HG02610 (cell line): ENCODE measurements at regions not wholly inside any gene's neighbourhood (a gene's known extent, or its start where the extent isn't known, plus 50 kb on each side); places are given as distances from the start of the nearest gene placed in this dataset.

Experiments
- ATAC-seq: cut with Tn5 transposase; IDR thresholded peaks from one replicate; pipeline ENCODE4 v1.9.1; 2021; ENCODE audit warnings: mild to moderate bottlenecking, moderate library complexity; ENCODE audit not compliant: unreplicated experiment

DNA sequence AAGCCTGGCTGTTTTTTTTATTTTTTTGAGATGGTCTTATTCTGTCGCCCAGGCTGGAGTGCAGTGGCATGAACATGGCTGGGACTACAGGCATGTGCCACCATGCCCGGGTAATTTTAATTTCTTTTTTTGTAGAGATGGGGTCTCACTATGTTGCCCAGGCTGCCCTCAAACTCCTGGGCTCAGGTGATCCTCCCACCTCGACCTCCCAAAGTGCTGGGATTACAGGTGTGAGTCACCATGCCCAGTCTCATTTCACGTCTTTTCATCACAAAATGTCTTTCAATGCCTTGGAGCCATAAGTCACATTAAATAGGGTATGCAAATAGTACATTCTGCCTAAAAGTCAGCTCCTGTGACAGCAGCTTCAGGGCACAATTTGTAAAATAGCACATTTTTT, 52.8 kb downstream of the SOX2 start:
- no peak for ATAC-seq

GRCh38 chr3:181770296-181770695, 58.6 kb downstream of the SOX2 start:
- no peak for ATAC-seq

DNA sequence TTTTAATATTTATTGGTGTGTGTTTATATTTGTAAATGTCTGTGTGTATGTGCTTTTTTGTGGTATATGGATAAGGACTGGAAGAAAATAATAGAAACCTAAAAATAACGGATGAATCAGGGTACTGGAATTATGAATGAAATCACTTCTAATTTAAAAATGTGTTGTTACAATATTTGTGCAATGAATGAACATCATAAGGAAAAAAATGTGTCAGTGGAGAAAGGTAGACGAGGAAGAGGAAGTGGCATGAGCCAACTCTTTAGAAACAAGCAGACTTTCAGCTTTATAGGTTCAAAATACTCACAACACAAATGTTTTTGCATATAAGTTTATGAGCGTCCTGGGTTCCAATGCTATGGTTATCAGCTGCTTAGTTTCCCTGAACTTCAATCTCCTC, 59.4 kb downstream of the SOX2 start:
- no peak for ATAC-seq

- ATAC-seq = no peak
Observed at GRCh38 chr3:181772166-181772565, 60.4 kb downstream of the SOX2 start.

DNA sequence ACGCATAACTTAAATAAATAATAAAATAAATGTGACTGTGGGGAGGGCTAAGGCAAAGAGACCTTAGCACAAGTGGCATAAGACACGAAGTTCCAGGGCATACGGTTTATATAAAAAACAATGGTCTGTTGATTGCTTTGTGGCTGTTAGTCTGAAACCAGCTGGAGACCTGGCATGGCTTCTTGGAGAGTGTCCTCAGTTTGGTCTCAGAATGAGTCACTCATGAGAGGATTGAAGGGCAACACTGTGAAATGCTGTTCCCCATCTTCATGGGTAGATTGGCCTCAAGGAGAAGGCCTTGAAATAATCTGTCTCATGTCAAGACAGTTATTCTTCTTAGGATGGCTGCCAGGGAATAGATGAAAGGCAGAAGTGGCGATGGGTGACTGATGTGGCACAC, 62.2 kb downstream of the SOX2 start:
- no peak for ATAC-seq

DNA sequence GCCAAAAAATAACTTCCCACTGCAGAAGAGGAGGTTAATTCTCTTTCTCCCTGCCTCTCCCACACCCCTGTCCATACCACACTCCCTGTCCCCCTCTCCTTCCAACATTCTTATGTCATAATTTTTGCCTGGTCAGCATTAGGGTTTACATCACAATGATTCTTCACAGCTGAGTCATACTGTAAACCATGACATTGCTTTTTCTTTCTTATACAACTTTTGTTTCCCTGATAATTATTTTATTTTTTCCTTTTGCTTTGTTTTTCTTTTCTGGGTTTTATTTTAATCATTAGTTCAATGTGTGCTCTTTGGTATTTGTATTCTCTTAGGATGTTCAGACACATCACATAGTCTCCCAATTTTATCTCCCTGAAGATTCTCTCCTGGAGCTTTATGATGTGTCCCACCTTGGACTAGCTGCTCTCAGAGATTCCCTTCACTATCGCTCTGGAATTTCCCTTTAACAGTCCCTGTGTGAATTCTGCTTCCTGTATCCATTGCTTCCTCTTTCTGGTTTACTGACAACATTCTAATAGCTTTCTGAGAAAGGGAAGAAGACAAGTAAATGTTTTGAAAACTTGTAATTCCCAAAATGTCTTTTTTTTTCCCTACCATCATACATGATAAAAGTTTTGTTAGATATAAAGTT, 70.7 kb downstream of the SOX2 start:
- ATAC-seq = no peak

- no peak for ATAC-seq
Observed at GRCh38 chr3:181790561-181790960, 78.8 kb downstream of the SOX2 start.

DNA sequence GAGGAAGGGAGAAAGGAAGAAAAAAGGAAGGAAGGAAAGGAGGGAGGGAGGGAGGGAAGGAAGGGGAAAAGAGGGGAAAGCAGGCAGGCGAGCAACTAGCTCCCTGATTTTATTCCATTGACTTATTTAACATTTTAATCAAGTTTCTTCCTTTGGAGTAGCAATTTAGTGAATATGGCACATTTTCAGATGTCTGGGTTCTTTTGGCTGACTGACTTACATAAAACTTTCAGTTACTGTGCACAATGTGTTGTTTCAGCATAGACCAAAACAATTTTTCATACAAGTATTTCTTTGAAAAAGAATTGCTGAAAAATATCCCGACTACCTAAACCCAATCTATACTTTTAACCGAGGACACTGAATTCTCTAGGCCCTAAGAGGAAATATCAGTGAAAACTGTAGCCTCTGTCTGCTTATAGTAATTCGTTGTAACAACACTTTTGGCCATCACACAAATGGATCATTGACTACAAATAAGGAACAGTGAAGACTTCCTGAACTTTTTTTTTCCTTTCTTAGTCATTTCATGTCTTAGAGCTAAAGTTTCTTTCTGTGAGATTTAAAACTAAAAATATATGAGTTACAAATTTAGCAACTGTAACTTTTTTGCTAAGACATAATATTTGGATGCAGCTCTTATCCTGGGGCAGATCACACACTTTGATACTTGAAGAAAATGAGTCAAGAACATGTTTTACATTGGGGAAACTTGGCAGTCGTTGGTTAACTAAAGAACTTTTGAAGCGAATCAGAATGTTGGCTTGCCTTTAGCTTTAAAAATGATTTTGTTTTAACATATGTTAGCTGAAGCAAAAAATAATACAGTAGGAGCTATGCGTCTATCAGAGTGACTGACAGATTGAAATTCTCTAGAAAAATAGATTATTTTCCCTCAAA, 79.6 kb downstream of the SOX2 start:
- ATAC-seq = no peak

DNA sequence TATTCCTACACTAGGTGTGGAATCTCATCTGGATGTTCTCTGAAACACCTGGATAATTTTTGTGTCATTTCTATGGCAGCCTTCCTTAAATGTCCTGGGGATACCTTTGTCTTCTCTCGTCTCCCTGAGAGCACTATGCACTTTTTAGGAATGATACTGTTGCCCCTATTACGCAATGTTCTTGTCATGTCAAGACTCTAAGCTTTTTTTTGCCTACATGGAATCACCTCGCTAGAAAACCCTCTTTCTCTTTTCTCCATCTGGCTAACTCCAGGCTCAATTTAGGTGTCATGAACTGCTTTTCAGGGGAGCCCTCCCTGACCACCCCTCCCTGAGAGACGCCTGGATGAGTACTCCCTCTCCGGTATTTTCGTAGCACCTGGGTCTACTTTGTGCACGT, 81.3 kb downstream of the SOX2 start:
- ATAC-seq = no peak

DNA sequence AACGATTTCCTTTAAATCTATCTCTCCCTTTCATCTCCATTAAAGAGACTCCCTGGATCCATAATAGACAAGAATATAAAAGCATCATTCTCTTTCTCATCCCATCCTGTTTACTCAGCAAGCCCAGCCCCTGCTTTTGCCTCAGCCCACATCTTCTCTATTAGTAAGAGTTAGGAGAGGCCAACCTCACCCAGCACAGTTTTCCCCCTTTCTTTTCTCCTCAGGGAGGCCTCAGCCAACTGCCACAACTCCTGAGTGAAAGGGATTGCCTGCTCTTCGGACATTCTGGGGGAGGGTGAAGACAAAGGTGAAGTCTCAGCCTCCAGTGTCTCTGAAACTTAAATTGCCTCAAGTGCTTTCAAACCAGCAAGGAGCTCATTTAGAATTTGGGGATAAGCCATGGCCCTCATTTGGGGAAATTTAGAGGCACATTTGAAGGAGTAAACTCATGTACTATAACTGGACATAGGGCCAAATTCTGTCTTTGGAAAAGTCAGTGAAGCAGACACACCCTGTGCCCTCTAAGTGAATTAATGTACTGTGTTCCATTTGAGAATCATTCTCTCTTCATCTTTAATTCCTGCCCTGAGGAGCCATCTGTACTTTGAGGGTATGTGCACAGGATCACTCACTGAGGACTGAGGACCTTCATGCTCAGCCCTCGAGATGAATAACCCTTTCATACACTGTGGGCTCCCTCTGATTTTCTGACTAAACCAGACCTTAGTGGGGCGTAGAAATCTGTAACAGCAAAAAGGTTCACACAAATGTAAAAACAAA, 82.5 kb downstream of the SOX2 start:
- no peak for ATAC-seq

GRCh38 chr3:181796641-181797040, 84.9 kb downstream of the SOX2 start:
- no peak for ATAC-seq

DNA sequence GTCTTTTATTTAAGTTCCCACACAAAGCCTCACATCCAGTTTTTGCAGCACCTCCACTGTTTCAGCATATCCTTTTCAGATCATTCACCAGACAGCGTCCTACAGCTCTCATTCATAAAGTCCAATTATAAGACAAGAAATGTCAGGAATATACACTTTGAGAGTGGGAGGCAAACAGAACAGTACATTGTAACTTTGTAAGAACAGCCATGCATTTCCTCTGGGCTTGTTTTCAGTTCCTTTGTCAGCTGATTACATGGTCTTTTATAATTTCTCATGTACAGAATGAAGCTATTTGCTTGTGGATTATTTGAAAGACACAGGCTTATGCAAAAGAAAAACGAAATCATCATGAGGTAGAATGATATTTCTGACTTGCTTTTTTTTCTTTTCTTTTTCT, 85.7 kb downstream of the SOX2 start:
- ATAC-seq = no peak

DNA sequence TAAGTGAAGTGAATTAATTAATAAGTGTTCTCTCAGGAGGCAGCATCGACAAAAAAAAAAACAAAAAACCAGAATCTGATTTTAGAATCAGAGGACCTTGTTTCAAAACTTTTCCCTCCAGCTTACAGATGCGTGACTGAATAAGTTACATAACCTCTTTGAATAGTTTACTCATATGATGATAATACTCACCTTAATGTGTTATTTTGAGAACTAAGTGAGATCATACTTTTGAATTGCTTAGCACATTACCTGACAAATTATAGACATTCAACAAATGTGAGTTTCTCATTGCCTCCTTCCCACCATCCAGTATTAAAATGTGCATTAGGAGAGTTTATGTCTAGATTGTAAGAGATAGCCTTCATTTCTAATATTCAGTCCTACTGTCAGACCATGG, 94.0 kb downstream of the SOX2 start:
- ATAC-seq = no peak

DNA sequence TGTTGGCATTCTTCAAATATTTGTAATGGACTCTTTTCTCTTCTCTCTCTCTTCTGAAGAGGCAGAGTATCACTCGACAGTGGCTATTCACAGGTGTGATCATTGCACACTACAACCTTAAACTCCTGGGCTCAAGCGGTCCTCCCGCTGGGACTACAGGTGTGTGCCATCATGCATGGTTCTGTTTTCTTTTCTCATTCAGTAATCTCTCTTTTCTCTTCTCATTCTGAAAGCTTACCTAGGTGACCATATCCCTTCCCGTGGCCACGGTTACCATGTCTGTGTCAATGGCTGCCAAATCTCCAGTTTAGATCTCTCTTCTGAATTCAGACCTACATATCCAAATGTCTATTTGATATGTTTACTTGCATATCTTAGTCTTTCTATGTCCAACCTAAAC, 96.3 kb downstream of the SOX2 start:
- ATAC-seq = no peak

DNA sequence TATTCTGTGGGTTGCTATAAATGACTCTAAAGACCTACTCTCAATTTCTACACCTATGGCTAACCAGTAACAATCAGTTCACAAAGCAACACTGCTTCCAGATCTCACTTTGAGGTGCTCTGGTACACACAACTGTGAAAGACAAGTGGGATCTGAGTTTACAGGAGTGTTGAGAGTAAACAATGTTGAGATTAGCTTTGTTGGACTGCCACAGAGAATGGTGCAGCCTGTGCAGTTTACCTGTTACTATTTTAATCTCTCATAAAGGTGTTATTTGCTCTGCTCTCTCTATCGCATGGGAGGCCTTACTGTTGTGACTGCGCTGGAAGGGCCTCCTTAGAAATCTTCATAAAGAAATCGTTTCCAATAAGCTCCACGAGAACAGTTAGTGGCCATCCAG, 112.0 kb downstream of the SOX2 start:
- ATAC-seq = no peak

DNA sequence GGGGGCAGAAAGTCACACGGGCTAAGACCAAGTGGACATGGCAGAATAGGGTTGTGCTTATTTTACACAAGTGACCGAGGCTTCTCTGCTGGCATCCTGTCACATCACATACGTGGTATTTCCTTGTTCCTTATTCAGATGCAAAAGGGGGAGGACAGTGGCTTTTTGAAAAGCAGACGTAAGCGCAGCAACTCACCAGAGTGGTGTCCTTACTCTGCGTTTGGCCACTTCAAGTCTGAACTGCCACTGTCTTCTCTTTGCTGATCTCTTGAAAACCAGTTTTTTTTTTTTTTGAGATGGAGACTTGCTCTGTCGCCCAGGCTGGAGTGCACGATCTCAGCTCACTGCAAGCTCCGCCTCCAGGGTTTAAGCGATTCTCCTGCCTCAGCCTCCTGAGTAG, 113.2 kb downstream of the SOX2 start:
- ATAC-seq = no peak

DNA sequence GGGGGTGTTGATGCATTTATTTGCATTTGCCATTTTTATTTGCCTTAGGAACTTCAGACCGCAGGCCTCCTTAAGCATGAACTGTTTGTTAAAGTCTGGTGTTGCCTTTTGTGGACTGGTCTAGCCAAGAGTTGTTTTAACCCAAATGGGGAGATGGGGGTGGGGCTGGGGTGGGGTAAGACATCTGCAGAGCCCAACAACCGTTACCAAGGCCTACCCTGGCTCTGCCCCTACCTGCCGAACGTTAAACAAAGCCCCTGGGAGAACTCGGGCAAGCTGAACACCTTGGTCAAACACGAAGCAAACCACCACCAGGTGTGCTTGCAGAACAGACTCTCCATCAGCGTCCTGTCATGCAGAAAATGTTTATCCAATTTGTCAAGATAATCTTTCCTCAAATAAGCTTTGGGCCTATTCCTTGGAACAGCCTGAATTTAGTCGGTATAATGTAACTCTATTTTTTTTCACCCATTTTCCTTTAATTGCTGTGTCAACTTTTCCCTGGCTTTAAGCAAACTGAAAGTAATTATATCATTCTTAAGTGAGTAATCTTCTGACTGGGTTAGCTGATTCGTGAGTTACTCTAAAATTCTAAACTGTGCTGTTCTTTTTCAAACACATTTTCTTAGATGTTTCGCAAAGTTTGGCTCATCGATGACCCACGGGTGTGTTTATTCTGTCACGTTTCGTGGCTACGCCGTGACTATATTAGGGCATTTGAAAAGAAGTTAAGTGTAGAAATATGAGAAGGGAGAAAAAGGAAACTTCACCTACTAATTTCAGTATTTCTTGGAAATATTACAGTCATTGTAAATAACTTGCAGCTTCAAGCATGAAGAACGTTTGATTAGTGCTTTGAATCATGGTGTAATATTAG, 127.6 kb downstream of the SOX2 start:
- no peak for ATAC-seq

DNA sequence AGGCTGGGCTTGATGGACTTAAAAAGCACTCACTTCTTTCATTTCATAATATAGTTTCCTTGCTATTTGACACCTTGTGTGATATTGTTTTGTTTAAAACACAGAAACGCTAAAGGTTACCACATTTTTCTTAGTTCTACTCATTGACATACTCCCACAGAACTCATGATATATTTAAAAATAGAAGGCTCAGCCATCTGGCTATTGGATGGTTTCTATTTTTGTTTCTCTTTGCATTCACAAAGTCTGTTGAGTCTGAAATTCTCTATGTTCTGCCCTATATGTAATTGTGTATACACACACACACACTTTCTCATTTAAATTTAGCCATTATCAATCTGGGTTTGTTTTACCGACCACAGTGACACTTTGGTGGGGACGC, 128.2 kb downstream of the SOX2 start:
- no peak for ATAC-seq

DNA sequence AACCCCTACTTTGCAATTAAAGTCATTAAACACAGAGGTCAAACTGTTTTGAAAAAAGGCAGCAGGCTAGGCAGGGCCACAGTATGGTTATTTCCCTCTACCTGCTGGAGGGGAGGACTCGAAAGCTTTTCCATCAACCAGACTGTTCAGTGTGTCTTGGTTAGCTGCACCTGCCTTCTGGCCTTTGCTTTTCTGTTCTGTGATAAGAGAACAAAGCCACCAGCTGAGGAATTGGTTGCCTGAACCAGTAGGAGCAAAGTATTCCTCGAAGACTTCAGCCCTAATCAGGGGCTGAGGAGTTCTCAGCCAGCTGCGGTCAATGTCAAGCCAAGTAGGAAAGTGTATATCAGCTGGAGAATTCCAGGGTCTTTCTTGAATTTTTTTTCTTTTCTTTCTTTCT, 132.5 kb downstream of the SOX2 start:
- no peak for ATAC-seq

GRCh38 chr3:181847276-181847675, 135.6 kb downstream of the SOX2 start:
- ATAC-seq = no peak

DNA sequence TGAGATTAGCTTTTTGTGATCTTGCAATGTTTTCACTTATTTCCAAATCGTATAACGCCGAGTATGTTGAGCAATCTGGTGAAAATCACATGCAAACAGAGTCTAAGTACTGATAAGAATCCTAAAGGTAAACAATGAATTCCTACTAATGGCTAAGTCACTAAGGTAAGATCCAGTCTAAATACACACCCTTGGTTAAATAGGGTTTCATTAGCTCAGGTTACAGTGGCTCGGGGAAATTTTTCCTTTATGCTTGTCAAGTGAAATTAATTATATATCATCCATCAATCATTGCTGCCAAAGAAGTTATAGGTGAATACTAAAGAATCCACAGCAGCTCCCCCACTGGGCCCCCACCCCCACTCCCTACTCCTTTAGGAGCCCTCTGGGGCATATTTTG, 139.3 kb downstream of the SOX2 start:
- no peak for ATAC-seq
